Islet of Langerhans (tissue), 1 donor: ENCODE measurements at regions not wholly inside any gene's neighbourhood (a gene's known extent, or its start where the extent isn't known, plus 50 kb on each side); places are given as distances from the start of the nearest gene placed in this dataset.
"Not testable (repeated sequence)": the region's sequence is repeated elsewhere in the genome, so short reads cannot be mapped to it uniquely, and the experiment has no call there.

ENCODE experiments used
- FAIRE-seq: peaks from one replicate; lab custom pipeline; 2011; peaks lifted over from hg19 to GRCh38; lab: Jason Lieb, UNC

- FAIRE-seq, result no peak
These were observed 261.5 kb downstream of the TLE1 start for GRCh38 chr9:81427870-81428269.

GRCh38 chr9:81424431-81424830 lies 264.9 kb downstream of the TLE1 start:
- no peak for FAIRE-seq

GRCh38 chr9:81423589-81424326 lies 265.6 kb downstream of the TLE1 start:
- FAIRE-seq, result no peak

- not testable (repeated sequence) for FAIRE-seq
These were observed 268.3 kb downstream of the TLE1 start for GRCh38 chr9:81421090-81421489.

- no peak for FAIRE-seq
These were observed 269.3 kb downstream of the TLE1 start for GRCh38 chr9:81420024-81420423.

- no peak for FAIRE-seq
These were observed 271.4 kb downstream of the TLE1 start for GRCh38 chr9:81417941-81418340.

GRCh38 chr9:81417299-81417675 lies 272.1 kb downstream of the TLE1 start:
- no peak for FAIRE-seq

GRCh38 chr9:81416476-81417298 lies 272.7 kb downstream of the TLE1 start:
- no peak for FAIRE-seq

GRCh38 chr9:81414836-81415235 lies 274.5 kb downstream of the TLE1 start:
- FAIRE-seq, result no peak

GRCh38 chr9:81411961-81412360 lies 277.4 kb downstream of the TLE1 start:
- no peak for FAIRE-seq

GRCh38 chr9:81410201-81410600 lies 279.1 kb downstream of the TLE1 start:
- FAIRE-seq, result no peak

GRCh38 chr9:81408951-81409350 lies 280.4 kb downstream of the TLE1 start:
- FAIRE-seq, result no peak

- no peak for FAIRE-seq
These were observed 284.3 kb downstream of the TLE1 start for GRCh38 chr9:81404931-81405598.

GRCh38 chr9:81397481-81398381 lies 291.6 kb downstream of the TLE1 start:
- FAIRE-seq, result no peak

- no peak for FAIRE-seq
These were observed 292.8 kb downstream of the TLE1 start for GRCh38 chr9:81396528-81396927.

GRCh38 chr9:81395676-81396054 lies 293.7 kb downstream of the TLE1 start:
- FAIRE-seq, result no peak

GRCh38 chr9:81394881-81395675 lies 294.3 kb downstream of the TLE1 start:
- no peak for FAIRE-seq

- no peak for FAIRE-seq
These were observed 295.1 kb downstream of the TLE1 start for GRCh38 chr9:81393985-81394811.

GRCh38 chr9:81391457-81391825 lies 297.9 kb downstream of the TLE1 start:
- no peak for FAIRE-seq

- no peak for FAIRE-seq
These were observed 298.4 kb downstream of the TLE1 start for GRCh38 chr9:81390792-81391456.
